Lung (tissue), 11 donors: ENCODE measurements at regions not wholly inside any gene's neighbourhood (a gene's known extent, or its start where the extent isn't known, plus 50 kb on each side); places are given as distances from the start of the nearest gene placed in this dataset.

Experiments
- ATAC-seq: fragments of 200-7000 bp; cut with Tn5 transposase; one replicate; pipeline ENCODE4 v1.9.1; 2020; ENCODE audit warnings: moderate number of reproducible peaks; ENCODE audit not compliant: insufficient read depth, low FRiP score
- DNase-seq, 3 donors: peaks; one replicate each; pipeline ENCODE4 v3.0.0-alpha.2; 2013 to 2017
- H3K27ac ChIP-seq, 2 donors: one replicate each; pipeline ENCODE4 v1.5.1; 2013; ENCODE audit warnings: mild to moderate bottlenecking in 2 of 2, moderate library complexity in 2 of 2, control low read depth in 1 of 2, inconsistent platforms in 1 of 2, low read depth in 1 of 2, low read length in 1 of 2
- H3K27me3 ChIP-seq, 3 donors: one replicate each; pipeline ENCODE4 v1.5.1; 2013; ENCODE audit warnings: low read length in 2 of 3; ENCODE audit not compliant: control insufficient read depth in 3 of 3, insufficient read depth in 3 of 3
- H3K36me3 ChIP-seq, 4 donors: one replicate each; pipeline ENCODE4 v1.5.1; 2013; ENCODE audit warnings: low read length in 4 of 4, mild to moderate bottlenecking in 1 of 4, moderate library complexity in 1 of 4; ENCODE audit not compliant: control insufficient read depth in 4 of 4, insufficient read depth in 4 of 4
- H3K4me1 ChIP-seq, 5 donors: one replicate each; pipeline ENCODE4 v1.5.1; 2013; ENCODE audit warnings: low read length in 5 of 5, mild to moderate bottlenecking in 2 of 5, moderate library complexity in 1 of 5; ENCODE audit not compliant: control insufficient read depth in 5 of 5, insufficient read depth in 5 of 5
- H3K4me3 ChIP-seq: one replicate; pipeline ENCODE4 v1.5.1; 2013; ENCODE audit warnings: mild to moderate bottlenecking, control low read depth, moderate library complexity
- H3K9ac ChIP-seq, 2 donors: one replicate each; pipeline ENCODE4 v1.5.1; 2013; ENCODE audit warnings: low read length in 2 of 2, control low read depth in 1 of 2; ENCODE audit not compliant: insufficient read depth in 1 of 2
- H3K9me3 ChIP-seq, 4 donors: one replicate each; pipeline ENCODE4 v1.5.1; 2013; ENCODE audit warnings: low read length in 3 of 4, mild to moderate bottlenecking in 1 of 4, moderate library complexity in 1 of 4; ENCODE audit not compliant: control insufficient read depth in 4 of 4, insufficient read depth in 3 of 4
- WGBS, 2 donors: extraction: QIAGEN DNeasy Blood & Tissue Kit; methylation state at CpG; one replicate each; pipeline ENCODE4 v1.1.7; 2013; 5-methylcytosine and 5-hydroxymethylcytosine counted together
- TF ChIP-seq, protein P1 (sequence below): IDR thresholded peaks from 2 replicates; pipeline ENCODE4 v1.5.1; 2012; ENCODE audit warnings: mild to moderate bottlenecking; ENCODE audit errors: control extremely low read depth, extremely low read depth
- donor health status: control.
- donor health status: control.
- donor health status: Bipolar disorder and iron deficiency.
- donor health status: healthy.
- donor health status: DM: yes; HTN: yes; CAD: no.

DNA sequence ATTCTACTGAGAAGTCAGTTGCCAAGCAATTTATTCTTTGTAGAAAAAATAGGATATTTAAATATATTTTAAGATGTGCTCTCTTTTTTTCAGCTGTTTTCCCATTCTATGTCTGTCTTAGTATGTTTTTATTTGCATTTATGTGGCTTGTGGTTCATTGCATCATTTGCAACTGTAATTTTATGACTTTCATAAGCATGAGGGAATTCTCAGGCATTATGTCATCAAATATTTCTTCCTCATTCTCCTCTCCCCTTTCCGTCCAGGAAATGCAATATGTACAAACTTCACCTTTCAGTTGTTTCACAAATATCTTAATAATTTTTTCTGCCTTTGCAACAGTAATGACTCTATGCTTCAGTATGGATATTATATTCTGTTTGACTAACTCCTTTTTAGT lies 560.2 kb upstream of the LRATD1 start:
- Histone ChIP-seq H3K27ac (no peak overlapping the region), H3K4me3 (no peak overlapping the region), H3K9me3 (no peaks in the 10 kb centered on the region), H3K27me3 (no peaks in the 10 kb centered on the region), H3K9ac (no peak overlapping the region), H3K36me3 (no peaks in the 10 kb centered on the region), H3K4me1 (no peaks in the 10 kb centered on the region)
- TF ChIP-seq, protein P1, sequence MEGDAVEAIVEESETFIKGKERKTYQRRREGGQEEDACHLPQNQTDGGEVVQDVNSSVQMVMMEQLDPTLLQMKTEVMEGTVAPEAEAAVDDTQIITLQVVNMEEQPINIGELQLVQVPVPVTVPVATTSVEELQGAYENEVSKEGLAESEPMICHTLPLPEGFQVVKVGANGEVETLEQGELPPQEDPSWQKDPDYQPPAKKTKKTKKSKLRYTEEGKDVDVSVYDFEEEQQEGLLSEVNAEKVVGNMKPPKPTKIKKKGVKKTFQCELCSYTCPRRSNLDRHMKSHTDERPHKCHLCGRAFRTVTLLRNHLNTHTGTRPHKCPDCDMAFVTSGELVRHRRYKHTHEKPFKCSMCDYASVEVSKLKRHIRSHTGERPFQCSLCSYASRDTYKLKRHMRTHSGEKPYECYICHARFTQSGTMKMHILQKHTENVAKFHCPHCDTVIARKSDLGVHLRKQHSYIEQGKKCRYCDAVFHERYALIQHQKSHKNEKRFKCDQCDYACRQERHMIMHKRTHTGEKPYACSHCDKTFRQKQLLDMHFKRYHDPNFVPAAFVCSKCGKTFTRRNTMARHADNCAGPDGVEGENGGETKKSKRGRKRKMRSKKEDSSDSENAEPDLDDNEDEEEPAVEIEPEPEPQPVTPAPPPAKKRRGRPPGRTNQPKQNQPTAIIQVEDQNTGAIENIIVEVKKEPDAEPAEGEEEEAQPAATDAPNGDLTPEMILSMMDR = no peak
- no peak for ATAC-seq
- 0 to 47% methylated on average over 1 of the region's 1 CpG for WGBS, 2 donors
- no peak for DNase-seq

DNA sequence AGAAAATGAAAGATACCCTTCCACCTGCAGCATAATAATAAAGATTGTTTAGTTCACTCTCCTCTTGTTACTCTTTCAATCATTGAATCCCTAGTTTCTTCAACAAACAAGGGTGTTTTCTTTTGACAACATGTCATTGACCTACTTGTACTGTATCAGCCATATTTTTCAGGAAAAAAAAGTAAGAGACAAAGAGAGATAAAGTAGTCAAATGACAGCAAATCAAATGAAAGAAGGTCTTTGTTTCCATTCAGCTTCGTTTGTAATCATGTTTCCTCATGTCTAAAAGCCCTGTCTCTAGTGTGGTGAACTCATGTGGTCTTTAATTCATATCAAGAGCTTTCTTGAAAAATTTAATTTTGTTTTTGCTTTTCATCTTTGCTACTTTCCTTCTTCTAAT lies 557.8 kb upstream of the LRATD1 start:
- 34 to 42% methylated on average over 1 of the region's 1 CpG for WGBS, 2 donors
- DNase-seq = no peak
- no peak overlapping the region for H3K27ac ChIP-seq
- TF ChIP-seq, protein P1 = no peak
- no peak overlapping the region for H3K9ac ChIP-seq
- H3K4me1 ChIP-seq = no peaks in the 10 kb centered on the region
- no peaks in the 10 kb centered on the region for H3K36me3 ChIP-seq
- ATAC-seq = no peak
- no peaks in the 10 kb centered on the region for H3K9me3 ChIP-seq
- no peaks in the 10 kb centered on the region for H3K27me3 ChIP-seq
- H3K4me3 ChIP-seq = no peak overlapping the region

DNA sequence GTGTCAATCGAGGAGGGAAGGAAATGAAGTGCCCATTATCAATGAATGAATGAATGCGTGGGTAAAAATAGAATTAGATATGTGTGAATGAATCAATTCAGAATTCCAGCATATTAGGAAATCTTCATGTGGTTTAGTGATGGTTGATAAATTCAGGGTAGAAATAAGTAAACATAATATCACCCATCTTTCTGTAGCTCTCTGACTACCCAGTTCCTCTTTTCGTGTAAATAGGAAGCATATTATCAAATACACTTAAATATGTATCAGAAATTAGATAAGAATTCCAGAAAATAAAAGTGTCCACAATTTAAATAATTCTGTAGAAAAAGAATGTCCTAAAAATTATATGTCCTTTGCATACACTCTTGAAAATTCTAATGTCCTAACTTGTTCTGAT lies 552.9 kb upstream of the LRATD1 start:
- 61 to 72% methylated on average over 3 of the region's 3 CpGs for WGBS, 2 donors

DNA sequence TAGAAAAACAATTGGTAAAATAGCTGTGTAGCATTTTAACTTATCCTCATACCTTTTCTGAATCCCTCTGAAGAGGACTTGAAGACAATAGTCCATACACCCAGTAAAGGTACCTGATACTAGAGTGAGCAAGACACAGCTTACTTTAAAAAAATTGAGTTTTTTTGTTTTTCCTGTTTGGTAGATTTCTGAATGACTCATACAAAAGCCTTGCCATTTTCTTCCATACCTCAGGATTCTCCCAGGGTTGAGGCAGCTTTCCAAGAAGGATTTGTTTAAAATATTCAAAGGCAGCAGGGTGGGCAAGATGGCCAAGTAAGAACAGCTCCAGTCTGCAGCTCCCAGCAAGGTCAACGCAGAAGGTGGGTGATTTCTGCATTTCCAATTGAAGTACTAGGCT lies 551.0 kb upstream of the LRATD1 start:
- H3K9ac ChIP-seq = no peak overlapping the region
- no peaks in the 10 kb centered on the region for H3K36me3 ChIP-seq
- DNase-seq (no peak), ATAC-seq (no peak)
- 93 to 100% methylated on average over 1 of the region's 1 CpG for WGBS, 2 donors
- H3K27ac ChIP-seq = no peak overlapping the region
- peaks cover 0 to 11% (median 1%) of the 10 kb centered on the region in 4 donors for H3K9me3 ChIP-seq
- H3K4me3 ChIP-seq = no peak overlapping the region
- TF ChIP-seq, protein P1 = no peak
- no peaks in the 10 kb centered on the region for H3K27me3 ChIP-seq
- H3K4me1 ChIP-seq = no peaks in the 10 kb centered on the region

More for the DNA sequence above, 552.9 kb upstream of the LRATD1 start:
- H3K4me1 ChIP-seq = no peaks in the 10 kb centered on the region
- no peak overlapping the region for H3K4me3 ChIP-seq
- no peak for DNase-seq
- no peak overlapping the region for H3K27ac ChIP-seq
- TF ChIP-seq, protein P1 = no peak
- H3K9me3 ChIP-seq = peaks cover 0 to 11% (median 1%) of the 10 kb centered on the region in 4 donors
- no peak for ATAC-seq
- no peaks in the 10 kb centered on the region for H3K27me3 ChIP-seq
- H3K36me3 ChIP-seq = no peaks in the 10 kb centered on the region
- H3K9ac ChIP-seq = no peak overlapping the region
